Spleen (tissue), 11 donors: ENCODE measurements at regions not wholly inside any gene's neighbourhood (a gene's known extent, or its start where the extent isn't known, plus 50 kb on each side); places are given as distances from the start of the nearest gene placed in this dataset.

ENCODE experiments used
- DNase-seq: peaks from one replicate; pipeline ENCODE4 v3.0.0-alpha.2; 2020
- H3K27ac ChIP-seq, 8 donors: fragments of 200-600 bp; sonication (generic) in 7 of 8; 1 replicate in 4 of 8; 2 replicates in 4 of 8; pipeline versions ENCODE4 v1.5.0 to v1.8.0; 2016 to 2021; ENCODE audit warnings: inconsistent platforms in 4 of 8, mild to moderate bottlenecking in 4 of 8, moderate library complexity in 1 of 8
- H3K27me3 ChIP-seq, 7 donors: fragments of 200-600 bp; sonication (generic) in 6 of 7; replicated peaks in 1 of 7; 1 replicate in 4 of 7; 2 replicates in 3 of 7; pipeline versions ENCODE4 v1.5.0 to v1.8.0; 2016 to 2021; ENCODE audit warnings: inconsistent platforms in 3 of 7, mild to moderate bottlenecking in 1 of 7
- H3K36me3 ChIP-seq, 6 donors: fragments of 200-600 bp; sonication (generic) in 5 of 6; 1 replicate in 4 of 6; 2 replicates in 2 of 6; pipeline versions ENCODE4 v1.5.0 to v1.8.0; 2016 to 2021; ENCODE audit warnings: inconsistent platforms in 2 of 6
- H3K4me1 ChIP-seq, 6 donors: fragments of 200-600 bp; sonication (generic) in 5 of 6; 1 replicate in 3 of 6; 2 replicates in 3 of 6; pipeline versions ENCODE4 v1.5.0 to v1.8.0; 2016 to 2021; ENCODE audit warnings: inconsistent platforms in 3 of 6
- H3K4me3 ChIP-seq, 8 donors: fragments of 200-600 bp; sonication (generic) in 7 of 8; 1 replicate in 4 of 8; 2 replicates in 4 of 8; pipeline versions ENCODE4 v1.5.0 to v1.8.0; 2016 to 2021; ENCODE audit warnings: inconsistent platforms in 4 of 8, mild to moderate bottlenecking in 4 of 8, moderate library complexity in 2 of 8
- H3K9me3 ChIP-seq, 8 donors: fragments of 200-600 bp; sonication (generic) in 7 of 8; 1 replicate in 4 of 8; 2 replicates in 4 of 8; pipeline versions ENCODE4 v1.5.0 to v1.8.0; 2016 to 2021; ENCODE audit warnings: inconsistent platforms in 4 of 8
- CTCF ChIP-seq, 11 experiments: fragments of 200-600 bp in 7 of 11; fragments of 450-650 bp in 4 of 11; sonication (generic) in 4 of 11; IDR thresholded peaks in 8 of 11; conservative IDR thresholded peaks in 3 of 11; 1 replicate in 7 of 11; 2 replicates in 4 of 11; pipeline versions ENCODE4 v1.4.0 to v1.8.0; 2016 to 2021; ENCODE audit warnings: antibody characterized with exemption in 11 of 11, inconsistent platforms in 4 of 11, mild to moderate bottlenecking in 1 of 11
- POLR2A ChIP-seq, 3 donors: fragments of 450-650 bp; IDR thresholded peaks; one replicate each; pipeline ENCODE4 v1.5.1; 2017; ENCODE audit warnings: antibody characterized with exemption in 3 of 3, mild to moderate bottlenecking in 1 of 3
- POLR2AphosphoS5 ChIP-seq, 3 donors: sonication (generic); formaldehyde crosslinking; IDR thresholded peaks; one replicate each; pipeline ENCODE4 v1.5.1; 2017; ENCODE audit warnings: antibody characterized with exemption in 3 of 3
- WGBS, 5 donors: extraction: QIAGEN DNeasy Blood & Tissue Kit in 3 of 5; methylation state at CpG; one replicate each; pipeline versions ENCODE4 v1.1.5 to v1.1.7; 2013 to 2018; 5-methylcytosine and 5-hydroxymethylcytosine counted together
- intact Hi-C: fragments of 100-400 bp; cut with DNase I; formaldehyde crosslinking; loops from one replicate; pipeline ENCODE4 v1.15.0; 2023; ENCODE audit warnings: low total_unique reads
- donor health status: healthy with polysubstance abuse.
- donor health status: DM: no; HTN: no; CAD: no; lungs with moderate emphysema.
- donor health status: DM: no; HTN: no; CAD: no.
- donor health status: Bipolar disorder and iron deficiency.
- donor health status: healthy.
- donor health status: DM: no; HTN: no; CAD: no.
- donor health status: DM: yes; HTN: yes; CAD: no.

- H3K4me1 ChIP-seq, result peaks cover 0 to 27% (median 5%) of the 10 kb centered on the region in 6 donors
- WGBS, 5 donors, result 87 to 100% (median 95%) methylated on average over 1 of the region's 1 CpG
- no peak for DNase-seq
- H3K9me3 ChIP-seq, result peaks cover 0 to 9% (median 0%) of the 10 kb centered on the region in 8 donors
- H3K36me3 ChIP-seq, result no peaks in the 10 kb centered on the region
- no peak for TF ChIP-seq CTCF (IDR thresholded peaks at IDR 0.05 in 8 of 11, conservative IDR thresholded peaks at IDR 0.05 in 3 of 11)
- TF ChIP-seq POLR2A (IDR thresholded peaks at IDR 0.05), result no peak
- TF ChIP-seq POLR2AphosphoS5 (IDR thresholded peaks at IDR 0.05), result no peak
- no peak overlapping the region for H3K27ac ChIP-seq
- no peaks in the 10 kb centered on the region for H3K27me3 ChIP-seq
- H3K4me3 ChIP-seq, result no peak overlapping the region
- intact Hi-C loops, result no loop called here
These were observed 319.7 kb downstream of the LPIN1 start for GRCh38 chr2:12066116-12066515.

- intact Hi-C loops, result no loop called here
- Histone ChIP-seq H3K27ac (no peak overlapping the region), H3K4me3 (no peak overlapping the region), H3K9me3 (peaks cover 0 to 9% (median 0%) of the 10 kb centered on the region in 8 donors), H3K27me3 (no peaks in the 10 kb centered on the region), H3K4me1 (peaks cover 0 to 36% (median 11%) of the 10 kb centered on the region in 6 donors), H3K36me3 (no peaks in the 10 kb centered on the region)
- 76 to 94% (median 92%) methylated on average over 1 of the region's 1 CpG for WGBS, 5 donors
- TF ChIP-seq POLR2AphosphoS5 (IDR thresholded peaks at IDR 0.05) (no peak), CTCF (IDR thresholded peaks at IDR 0.05 in 8 of 11, conservative IDR thresholded peaks at IDR 0.05 in 3 of 11) (no peak), POLR2A (IDR thresholded peaks at IDR 0.05) (no peak)
- DNase-seq, result no peak
These were observed 320.6 kb downstream of the LPIN1 start for GRCh38 chr2:12066986-12067385.

GRCh38 chr2:12068796-12069538, 322.5 kb downstream of the LPIN1 start:
- Histone ChIP-seq H3K27ac (no peak overlapping the region), H3K4me1 (peaks cover 0 to 34% (median 11%) of the 10 kb centered on the region in 6 donors), H3K27me3 (no peaks in the 10 kb centered on the region), H3K9me3 (no peaks in the 10 kb centered on the region), H3K36me3 (no peaks in the 10 kb centered on the region), H3K4me3 (no peak overlapping the region)
- WGBS, 5 donors, result 77 to 86% (median 78%) methylated on average over 6 of the region's 6 CpGs
- intact Hi-C loops, result no loop called here
- TF ChIP-seq POLR2AphosphoS5 (IDR thresholded peaks at IDR 0.05), result no peak
- no peak for TF ChIP-seq CTCF (IDR thresholded peaks at IDR 0.05 in 8 of 11, conservative IDR thresholded peaks at IDR 0.05 in 3 of 11)
- no peak for TF ChIP-seq POLR2A (IDR thresholded peaks at IDR 0.05)
- DNase-seq, result no peak

- H3K27me3 ChIP-seq, result no peaks in the 10 kb centered on the region
- TF ChIP-seq POLR2A (IDR thresholded peaks at IDR 0.05), result no peak
- TF ChIP-seq POLR2AphosphoS5 (IDR thresholded peaks at IDR 0.05), result no peak
- no peak for TF ChIP-seq CTCF (IDR thresholded peaks at IDR 0.05 in 8 of 11, conservative IDR thresholded peaks at IDR 0.05 in 3 of 11)
- H3K4me3 ChIP-seq, result no peak overlapping the region
- H3K4me1 ChIP-seq, result peaks cover 0 to 34% (median 11%) of the 10 kb centered on the region in 6 donors
- H3K27ac ChIP-seq, result no peak overlapping the region
- H3K36me3 ChIP-seq, result no peaks in the 10 kb centered on the region
- no peaks in the 10 kb centered on the region for H3K9me3 ChIP-seq
- no peak for DNase-seq
- intact Hi-C loops, result no loop called here
- 25 to 35% (median 31%) methylated on average over 2 of the region's 2 CpGs for WGBS, 5 donors
These were observed 323.7 kb downstream of the LPIN1 start for GRCh38 chr2:12070153-12070552.
